Left kidney (tissue), 1 donor: ENCODE measurements at regions not wholly inside any gene's neighbourhood (a gene's known extent, or its start where the extent isn't known, plus 50 kb on each side); places are given as distances from the start of the nearest gene placed in this dataset.

Experiments used
- DNase-seq: peaks from one replicate; pipeline ENCODE4 v3.0.0-alpha.2; 2013

DNA sequence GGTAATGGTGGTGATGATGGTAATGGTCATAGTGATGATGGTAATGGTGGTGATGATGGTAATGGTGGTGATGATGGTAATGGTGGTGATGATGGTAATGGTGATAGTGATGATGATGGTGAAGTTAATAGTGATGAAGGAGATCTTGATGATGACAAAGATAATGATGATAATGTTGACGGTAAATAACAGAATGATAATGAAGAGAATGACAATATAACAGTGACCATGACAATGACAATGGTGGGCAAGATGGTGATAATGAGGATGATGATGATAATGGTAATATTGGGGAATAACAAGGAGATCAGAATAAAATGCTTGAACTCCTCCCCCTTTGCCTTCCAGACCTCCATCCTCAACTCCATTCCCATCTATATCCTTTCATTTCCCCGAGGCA lies 233.3 kb upstream of the SFSWAP start:
- no peak for DNase-seq

DNA sequence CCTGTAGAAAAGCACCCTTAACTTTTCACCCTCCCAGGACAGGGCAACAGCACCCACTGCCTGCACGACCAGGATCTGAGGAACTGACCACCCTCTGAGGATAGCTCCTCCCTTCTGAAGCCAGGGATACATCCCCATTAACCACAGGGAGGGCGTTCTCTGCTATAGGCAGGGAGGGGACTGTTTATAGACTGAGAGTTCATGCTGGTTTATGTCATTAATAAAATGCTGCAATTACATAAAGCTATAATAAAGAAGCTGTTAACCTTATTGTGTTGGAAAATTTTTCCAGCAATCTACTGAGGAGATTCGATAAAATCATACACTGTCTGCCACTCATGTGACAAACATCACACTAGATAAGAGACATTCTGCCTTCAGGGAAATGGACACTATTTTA lies 232.4 kb upstream of the SFSWAP start:
- DNase-seq = no peak

DNA sequence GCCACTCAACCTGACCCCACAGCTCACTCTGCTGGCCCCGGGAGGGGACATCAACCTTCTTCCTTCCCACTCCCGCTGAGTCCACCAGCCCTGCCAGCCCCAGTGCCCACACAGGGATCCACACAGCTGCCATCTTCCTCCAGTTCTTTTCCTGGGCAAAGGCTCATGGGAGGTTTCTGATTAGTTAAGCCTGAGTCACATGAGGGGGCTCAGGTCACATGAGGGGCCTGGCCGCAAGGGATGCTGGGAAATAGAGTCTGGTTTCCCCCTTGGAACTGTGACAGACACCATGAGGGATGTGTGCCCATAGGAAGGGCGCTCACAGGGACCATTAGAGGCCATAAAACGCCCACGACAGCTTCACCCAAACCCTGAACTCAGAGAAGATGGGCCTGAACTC lies 228.7 kb upstream of the SFSWAP start:
- no peak for DNase-seq

DNA sequence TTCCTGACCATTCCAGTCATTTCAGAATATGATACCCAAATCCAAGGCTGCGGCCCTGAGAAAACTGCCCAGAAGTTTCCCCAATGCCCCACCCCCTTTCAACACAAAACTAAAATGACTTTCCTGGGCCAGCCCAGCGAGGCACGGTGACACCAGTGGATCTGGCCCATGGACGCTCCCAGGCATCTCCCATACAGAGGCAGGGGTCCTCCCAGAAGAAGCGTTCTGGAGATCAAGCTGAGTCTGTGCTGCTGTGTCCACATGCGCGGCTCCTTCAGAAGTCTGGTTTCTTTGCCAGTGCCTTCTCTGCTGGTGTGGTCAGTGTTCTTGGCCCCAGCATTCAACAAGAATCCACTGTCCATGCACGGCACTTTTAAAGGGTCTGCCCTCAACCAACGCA lies 228.2 kb upstream of the SFSWAP start:
- DNase-seq = no peak

DNA sequence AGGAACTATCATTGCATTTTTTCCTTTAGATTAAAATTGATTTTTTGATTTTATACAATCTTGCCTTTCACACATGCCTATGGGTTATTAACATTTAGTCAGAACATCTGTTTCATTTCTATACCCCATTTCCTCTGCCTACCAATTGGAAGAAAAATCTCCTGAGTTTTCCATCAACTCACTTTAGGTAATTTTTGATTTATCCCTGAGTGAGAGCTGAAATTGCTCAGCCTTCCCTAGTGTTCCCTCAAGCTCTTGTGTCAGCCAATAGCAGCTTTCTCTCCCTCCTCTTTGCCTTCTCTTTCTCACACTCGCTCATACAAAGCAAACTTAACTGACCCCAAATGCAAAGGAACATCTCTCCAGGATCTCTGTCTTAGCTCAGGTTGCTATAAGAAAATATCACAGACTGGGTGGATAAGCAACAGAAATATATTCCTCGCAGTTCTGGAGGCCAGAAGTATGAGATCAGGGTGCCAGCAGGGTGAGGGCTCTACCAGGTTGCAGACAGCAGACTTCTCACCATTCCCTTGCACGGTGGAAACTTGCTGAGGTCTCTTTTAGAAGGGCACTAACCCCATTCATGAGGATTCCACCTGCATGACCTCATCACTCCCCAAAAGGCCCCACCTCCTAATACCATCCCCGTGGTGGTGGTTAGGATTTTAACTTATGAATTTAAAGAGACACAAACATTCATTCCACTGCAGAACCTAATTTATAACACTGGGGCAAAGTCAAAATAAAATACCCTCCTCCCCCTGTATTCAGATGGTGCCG lies 224.2 kb upstream of the SFSWAP start:
- DNase-seq = no peak

DNA sequence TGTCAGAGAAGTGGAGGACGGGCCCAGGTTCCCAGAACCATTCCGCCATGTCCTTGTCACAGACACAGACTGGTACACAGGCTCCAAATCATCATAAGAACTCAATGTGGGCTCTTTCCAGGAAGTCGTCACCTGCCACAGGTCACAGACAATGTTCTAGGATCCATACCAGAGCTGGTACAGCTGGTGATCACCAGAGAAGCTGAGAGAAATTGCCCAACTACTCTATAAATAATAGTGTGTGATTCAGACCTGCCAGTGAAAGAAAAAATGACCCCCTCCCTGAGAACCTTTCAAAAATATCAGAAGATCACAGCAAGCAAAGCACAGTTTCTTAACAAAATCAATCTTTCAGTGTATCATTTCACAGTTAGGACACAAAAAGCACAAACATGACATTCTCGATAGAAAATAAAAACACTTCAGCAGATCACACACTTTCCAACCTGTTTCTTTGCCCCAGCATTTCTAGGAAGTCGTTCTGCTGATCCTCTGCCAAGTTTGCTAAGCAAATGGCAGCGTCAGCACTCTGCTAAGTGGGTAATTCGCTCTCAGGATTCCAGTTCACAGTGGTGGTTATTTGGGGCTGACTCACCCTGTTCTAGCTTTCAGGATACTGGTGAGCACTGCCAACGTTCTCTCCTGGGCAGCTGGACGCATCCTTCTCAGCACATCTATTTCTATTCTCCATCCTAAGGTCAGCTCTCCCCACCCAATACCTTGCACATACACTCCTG lies 223.3 kb upstream of the SFSWAP start:
- no peak for DNase-seq

DNA sequence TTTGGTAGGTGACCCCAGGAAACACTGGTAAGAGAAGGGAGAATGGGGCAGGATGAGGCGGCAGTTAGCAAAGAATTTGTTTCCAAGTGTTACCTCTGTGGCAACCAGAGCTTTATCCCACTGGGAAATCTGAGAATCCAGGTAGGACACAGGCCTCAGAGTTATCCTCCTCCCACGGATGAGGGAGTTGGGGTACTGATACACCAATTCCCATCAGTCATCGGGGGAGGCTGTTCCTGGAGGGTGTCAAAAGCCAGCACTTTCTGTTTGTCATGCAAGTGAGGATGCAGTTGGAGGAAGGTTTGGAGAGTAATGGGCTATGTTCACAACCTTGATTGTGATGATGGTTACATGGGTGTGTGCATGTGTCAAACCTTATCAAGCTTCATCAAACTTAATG lies 221.2 kb upstream of the SFSWAP start:
- no peak for DNase-seq

DNA sequence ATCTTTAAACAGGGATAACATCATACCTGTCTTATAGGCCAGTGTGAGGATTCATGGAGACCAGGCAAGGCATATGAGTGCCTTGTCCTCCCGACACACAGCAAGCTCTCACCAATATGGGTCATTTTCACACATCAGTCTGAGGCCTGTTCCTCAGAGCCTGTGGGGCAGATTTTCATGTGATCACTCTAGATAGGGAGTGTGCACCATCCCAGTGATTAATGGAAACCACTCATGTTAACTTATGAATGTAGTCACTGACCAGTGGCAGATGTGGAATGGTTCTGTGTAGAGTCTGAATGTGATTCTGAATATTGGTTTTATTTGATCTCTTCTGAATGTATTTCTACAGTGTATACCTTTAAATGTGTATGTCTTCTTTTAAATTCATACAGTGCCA lies 219.7 kb upstream of the SFSWAP start:
- no peak for DNase-seq

DNA sequence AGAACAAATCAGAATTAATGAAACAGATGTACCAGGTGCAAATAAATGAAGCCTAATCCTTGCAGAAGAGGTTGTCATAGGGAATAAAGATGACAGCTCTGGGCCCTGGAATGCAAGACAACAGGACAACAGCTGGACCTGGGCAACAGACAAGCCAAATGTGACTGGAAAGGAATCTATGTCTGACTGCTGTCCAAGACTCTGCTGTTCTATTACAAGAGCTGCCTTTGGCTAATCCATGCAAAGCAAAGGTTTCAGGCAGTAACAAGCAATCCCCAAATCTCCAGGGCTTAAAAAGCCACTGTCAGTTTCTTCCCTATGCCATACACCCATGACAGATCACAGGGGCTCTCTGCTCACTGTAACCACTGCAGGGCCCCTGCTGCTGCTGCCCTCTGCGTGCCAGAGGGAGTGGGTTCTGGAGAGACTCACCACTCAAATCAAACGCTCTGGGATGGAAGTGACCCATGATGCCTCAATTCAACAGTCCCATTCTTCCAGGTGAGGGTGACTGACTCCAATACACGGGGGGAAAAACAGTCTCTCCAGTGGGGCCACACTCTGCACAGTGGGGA lies 218.9 kb upstream of the SFSWAP start:
- DNase-seq = no peak

DNA sequence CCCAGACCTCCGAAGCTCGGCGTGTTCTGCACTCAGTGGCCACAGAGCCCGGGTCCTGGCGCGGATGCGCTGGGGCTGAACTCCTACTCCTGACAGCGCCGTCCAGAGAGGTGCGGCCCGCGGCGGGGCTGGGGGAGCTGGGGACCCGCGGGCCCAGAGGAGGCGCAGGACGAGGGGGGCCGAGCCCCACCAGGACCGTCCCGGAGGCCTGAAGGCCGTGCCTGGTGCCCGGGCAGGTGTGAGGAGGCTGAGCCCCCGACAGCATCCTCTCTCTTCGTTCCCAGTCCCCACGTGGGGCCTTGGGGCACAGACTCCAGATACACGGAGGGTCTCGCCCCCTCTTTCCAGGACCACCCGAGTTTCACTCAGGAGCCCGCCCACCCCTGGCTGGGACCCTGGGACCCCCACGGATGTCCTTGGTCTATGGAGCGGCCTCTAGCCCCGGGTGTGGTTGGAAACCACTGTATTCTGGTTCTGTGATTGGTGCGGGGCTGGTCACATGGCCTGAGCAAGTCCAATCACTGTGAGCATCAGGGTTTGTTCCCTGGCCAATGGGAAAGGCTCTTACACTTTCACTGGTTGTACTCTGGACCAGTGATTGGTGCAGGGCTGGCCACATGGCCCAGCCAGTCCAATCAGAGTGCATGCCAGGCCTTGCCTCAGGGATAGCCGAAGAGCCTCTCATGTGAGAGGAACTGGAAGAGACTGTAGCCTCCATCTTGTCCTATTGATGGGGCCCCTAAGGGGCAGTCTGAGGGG lies 217.6 kb upstream of the SFSWAP start:
- no peak for DNase-seq

DNA sequence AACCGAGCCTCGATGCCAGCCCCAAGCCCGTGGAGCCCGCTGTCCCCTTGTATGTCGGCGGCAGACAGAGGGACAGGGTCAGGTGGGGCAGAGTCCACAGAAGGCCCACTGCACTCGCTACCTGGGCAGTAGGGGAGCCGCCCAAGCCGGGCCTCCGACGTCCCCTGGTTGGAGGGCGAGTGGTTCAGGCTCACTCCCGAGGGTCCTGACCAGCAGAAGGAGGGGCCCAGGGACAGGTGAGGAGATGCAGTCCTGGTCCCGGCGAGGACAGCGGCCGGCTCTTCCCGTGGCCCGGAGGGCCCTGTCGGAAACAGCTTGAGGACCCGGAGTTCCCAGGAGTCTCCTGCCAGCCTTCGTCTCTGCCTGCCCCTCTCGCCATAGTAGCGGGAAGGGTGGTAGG lies 216.7 kb upstream of the SFSWAP start:
- no peak for DNase-seq

DNA sequence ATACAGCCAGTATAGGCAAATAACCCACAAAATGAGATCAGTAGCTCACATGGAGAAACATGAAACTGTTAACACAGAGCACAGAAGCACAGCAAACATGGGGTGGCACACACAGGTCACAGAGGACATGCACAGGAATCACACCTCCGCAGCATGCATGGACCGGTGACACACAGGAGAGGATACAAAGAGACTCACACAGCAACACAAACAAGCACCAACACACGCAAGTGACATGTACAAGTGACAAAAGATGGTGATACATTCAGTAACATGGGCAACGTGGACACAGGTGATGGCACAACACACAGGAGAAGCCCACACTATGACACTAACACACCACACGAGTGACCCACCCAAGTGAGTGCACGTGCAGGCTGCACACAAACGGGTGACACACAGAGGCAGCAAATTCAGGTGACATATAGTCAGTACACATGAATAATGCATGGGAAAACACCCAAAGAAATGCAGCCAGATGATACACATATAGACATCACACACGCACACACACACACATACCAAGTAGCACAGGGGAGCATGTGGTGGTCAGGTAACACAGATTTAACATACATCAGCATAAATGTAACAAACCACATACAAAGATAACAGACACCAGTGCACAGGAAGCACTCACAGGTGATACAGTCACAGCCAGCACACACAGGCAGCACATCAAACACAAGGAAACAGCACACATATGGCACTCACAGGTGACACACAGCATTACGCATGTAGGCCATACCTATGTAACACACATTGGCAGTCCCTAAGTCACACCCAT lies 216.0 kb upstream of the SFSWAP start:
- DNase-seq = no peak

DNA sequence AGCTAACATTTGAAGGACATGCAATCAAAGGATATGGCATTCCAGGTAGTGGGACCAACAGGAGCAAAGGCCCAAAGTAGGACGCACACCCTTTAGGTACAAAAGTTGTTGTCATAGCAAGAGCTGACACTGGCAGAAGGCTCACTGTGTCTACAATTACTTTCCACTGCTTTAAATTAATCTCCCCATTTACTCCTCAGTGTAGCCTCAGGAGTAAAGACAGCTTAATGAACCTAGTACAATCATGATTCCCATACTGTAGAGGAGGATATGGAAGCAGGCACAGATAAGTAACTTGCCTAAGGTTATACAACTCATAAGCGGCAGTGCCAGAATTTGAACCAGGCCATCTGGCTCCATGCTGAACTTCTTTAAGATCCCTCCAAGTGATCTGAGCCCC lies 212.9 kb upstream of the SFSWAP start:
- no peak for DNase-seq

DNA sequence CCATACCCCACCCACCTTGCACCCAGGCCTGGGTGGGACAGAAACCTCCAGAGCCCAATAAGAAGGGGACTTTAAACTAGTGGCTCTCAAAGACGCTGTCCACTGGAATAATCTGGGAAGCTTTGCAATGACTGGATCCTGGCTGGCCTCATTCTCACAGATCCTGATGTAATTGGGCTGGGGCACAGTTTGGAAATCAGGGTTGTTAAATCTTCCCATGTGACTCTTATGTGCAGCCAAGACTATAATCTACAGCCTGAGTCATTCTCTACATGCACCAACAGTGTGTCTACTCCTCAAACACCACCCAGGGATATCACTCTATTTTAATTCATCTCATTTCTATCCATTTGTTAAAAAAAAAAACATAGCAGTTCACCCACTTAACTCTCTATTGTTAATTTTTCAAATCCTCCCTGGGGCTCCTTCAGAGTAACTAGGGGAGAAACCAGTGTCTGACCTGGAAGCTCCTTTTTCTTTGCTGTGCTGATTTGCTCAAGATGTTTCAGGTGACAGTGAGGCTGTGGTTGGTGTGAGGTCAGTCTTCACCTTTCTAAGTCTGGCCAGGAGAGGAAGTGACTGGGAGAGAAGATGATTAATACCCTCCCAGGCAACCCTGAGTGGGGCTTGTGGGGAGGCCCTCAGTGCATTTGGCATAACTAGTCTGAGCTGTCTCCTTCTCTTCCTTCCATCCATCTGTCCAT lies 211.6 kb upstream of the SFSWAP start:
- no peak for DNase-seq

DNA sequence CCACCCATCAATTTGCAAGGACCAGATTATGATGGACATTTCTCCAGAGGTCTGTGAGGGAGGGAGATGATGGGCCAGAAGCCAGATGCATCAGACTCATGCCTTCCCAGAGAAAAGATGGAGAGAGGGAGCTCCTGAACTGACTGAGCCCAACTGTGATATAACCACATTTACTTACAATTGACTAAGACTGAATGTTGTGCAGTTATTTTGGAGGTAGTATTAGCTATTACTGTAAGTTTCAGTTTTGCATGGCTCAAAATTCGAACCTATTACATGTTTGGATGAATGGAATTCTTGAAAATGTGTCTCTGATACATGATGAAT lies 211.1 kb upstream of the SFSWAP start:
- no peak for DNase-seq

DNA sequence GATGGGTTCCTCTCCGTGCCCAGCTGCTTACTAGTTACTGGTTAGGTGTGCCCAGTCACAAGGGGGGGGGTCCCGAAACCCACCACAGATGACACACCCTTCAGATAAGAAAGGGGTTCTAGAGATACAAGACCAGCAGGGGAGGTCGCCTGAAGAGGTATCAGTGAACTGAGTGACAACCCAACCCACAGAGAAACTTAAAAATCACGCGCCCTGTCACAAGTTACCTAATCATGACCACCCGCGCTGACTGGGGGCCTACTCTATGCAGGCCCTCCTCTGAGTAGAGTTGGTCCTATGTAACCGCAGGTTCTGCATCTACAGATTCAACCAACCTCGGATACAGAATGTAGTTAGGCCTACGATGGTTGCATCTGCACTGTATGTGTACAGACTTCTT lies 210.3 kb upstream of the SFSWAP start:
- no peak for DNase-seq

DNA sequence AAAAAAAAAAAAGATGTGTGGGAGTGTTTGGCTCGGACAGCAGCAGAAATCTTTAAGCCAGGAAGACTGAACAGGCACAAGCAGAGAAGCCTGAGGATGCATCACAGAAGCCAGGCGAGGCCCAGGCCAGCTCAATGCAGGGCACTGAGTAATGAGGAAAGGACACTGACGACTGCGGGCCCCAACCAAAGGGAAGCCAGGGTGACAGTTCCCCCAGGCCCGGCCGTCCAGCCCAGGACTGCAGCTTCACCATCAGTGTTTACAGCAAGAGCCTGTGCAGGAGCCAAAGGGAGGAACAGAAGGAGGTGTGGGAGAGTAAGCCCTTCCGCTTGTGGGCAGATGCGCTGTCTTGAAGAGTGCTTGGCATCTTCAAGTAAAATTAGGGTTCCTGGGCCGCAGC lies 205.3 kb upstream of the SFSWAP start:
- no peak for DNase-seq

DNA sequence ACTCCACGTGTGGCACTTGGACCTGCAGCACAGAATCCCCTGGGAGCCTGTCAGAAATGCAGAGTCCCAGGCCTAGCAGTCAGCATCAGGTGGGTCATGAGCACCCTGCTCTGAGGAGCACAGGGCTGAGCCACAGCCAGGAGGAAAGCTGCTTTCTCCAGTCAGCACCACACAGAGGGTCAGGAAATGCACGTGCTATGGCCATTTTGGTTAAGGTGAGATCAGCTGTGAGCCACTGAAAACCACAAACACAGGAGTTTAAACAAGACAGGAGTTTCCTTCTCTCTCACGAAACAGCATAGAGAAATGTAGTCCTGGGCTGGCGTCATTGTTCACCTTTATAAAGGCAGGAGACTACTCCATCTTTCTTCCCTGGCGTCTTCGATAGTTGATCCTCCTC lies 204.5 kb upstream of the SFSWAP start:
- DNase-seq = no peak

DNA sequence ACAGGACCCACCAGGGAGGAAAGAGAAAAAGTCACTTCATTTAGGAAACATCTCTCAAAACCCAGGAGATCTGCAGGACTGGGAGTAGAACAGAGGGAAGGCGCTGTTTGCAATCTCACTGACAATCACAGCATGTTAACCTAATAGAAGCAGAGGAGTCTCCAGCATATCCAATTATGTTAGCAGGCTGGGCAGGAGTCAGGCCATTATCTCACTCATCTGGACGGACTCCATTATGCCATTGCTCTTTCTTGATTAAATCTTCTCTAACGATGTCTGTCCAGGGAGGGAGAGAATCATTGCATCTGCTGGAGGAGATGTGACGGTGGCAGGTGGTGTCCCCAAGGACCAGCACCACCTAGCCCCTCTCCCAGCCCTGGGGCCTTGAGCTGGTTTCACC lies 203.8 kb upstream of the SFSWAP start:
- no peak for DNase-seq

DNA sequence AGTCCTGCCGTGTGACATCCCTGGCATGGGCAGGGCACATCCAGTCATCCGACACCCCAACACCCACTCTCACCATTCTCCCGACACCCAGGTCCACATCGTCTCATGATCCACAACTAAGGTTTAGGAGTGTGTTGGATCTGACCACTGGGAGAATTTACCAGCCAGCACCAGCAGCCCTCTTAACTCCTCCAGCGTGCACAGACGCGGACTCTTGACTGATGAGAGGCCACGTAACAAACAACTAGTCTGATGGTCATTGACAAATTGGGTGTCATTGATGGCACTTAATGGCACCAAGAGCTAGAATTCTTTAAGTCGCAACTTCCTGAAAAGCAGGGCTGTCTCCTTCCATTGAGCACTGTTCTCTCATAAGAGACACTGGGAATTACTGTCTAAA lies 203.0 kb upstream of the SFSWAP start:
- no peak for DNase-seq

DNA sequence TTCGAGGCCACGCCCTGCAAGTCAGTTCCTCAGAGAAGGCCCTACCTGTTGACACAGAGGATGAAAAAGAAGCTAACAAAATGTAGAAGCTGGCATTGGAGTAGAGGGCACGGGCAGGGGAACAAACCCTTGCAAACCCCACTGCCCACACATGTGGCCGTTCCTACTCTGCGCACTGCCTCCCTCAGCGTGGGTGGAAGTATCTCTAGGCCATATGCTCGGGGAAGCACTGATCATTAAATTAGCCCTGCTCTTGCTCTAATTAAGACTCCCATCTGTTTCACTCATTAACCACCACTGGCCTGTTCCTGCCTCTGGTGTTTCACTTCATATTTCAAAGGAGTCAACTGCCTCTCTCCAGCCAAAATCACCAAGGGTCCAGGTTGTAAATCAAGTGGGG lies 201.2 kb upstream of the SFSWAP start:
- no peak for DNase-seq

DNA sequence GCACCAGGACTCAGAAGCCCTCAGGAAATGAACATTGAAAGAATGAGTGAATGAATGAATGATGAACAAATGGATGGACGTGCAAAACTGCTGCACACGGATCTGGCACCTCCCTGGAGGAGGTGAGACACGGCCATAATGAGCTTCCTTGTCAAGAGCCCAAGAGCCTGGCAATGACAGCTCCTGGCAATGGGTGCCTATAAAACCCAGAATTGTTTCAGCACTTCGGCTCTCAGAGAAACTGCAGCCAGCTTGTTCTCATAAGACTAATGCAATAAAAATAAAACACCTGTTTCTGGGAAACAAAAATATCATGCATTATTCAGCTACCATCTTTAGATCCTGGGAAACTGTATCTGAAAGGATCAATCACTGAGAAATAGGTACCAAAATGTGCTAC lies 200.5 kb upstream of the SFSWAP start:
- no peak for DNase-seq
